Gastrocnemius medialis (tissue), 4 donors: ENCODE measurements at regions not wholly inside any gene's neighbourhood (a gene's known extent, or its start where the extent isn't known, plus 50 kb on each side); places are given as distances from the start of the nearest gene placed in this dataset.
"Not testable (repeated sequence)": the region's sequence is repeated elsewhere in the genome, so short reads cannot be mapped to it uniquely, and the experiment has no call there.

ENCODE experiments used
- ATAC-seq, 2 donors: fragments of 150-250 bp; one replicate each; pipeline ENCODE4 v1.9.1; 2016
- DNase-seq, 2 donors: peaks; one replicate each; pipeline ENCODE4 v3.0.0-alpha.2; 2019
- H3K27ac ChIP-seq, 4 donors: fragments of 200-600 bp; sonication (generic); 1 replicate in 1 of 4; 2 replicates in 3 of 4; pipeline ENCODE4 v1.5.1; 2016 to 2018; ENCODE audit warnings: mild to moderate bottlenecking in 2 of 4, moderate library complexity in 1 of 4
- H3K27me3 ChIP-seq, 3 donors: fragments of 200-600 bp; sonication (generic) in 2 of 3; 1 replicate in 1 of 3; 2 replicates in 2 of 3; pipeline versions ENCODE4 v1.5.1 to v1.6.0; 2016 to 2019; ENCODE audit warnings: mild to moderate bottlenecking in 1 of 3, moderate library complexity in 1 of 3
- H3K36me3 ChIP-seq, 2 donors: fragments of 200-600 bp; sonication (generic) in 1 of 2; one replicate each; pipeline ENCODE4 v1.5.1; 2017 to 2018
- H3K4me1 ChIP-seq, 2 donors: fragments of 200-600 bp; sonication (generic) in 1 of 2; one replicate each; pipeline ENCODE4 v1.5.1; 2016 to 2017; ENCODE audit warnings: mild to moderate bottlenecking in 2 of 2
- H3K4me3 ChIP-seq, 4 donors: fragments of 200-600 bp; sonication (generic) in 3 of 4; 1 replicate in 1 of 4; 2 replicates in 3 of 4; pipeline ENCODE4 v1.5.1; 2016 to 2019; ENCODE audit warnings: mild to moderate bottlenecking in 2 of 4
- H3K9me3 ChIP-seq, 3 donors: fragments of 200-600 bp; sonication (generic) in 2 of 3; 1 replicate in 1 of 3; 2 replicates in 2 of 3; pipeline ENCODE4 v1.5.1; 2016 to 2019
- POLR2A ChIP-seq, 2 donors: fragments of 450-650 bp; IDR thresholded peaks; one replicate each; pipeline ENCODE4 v1.6.1; 2017; ENCODE audit warnings: antibody characterized with exemption in 2 of 2, mild to moderate bottlenecking in 2 of 2, moderate library complexity in 2 of 2
- in situ Hi-C, 4 donors: fragments of 200-750 bp; cut with MboI; loops; one replicate each; pipeline versions ENCODE4 v1.15.0 to v1.8.0; 2017; ENCODE audit warnings: low sequenced_read_pairs in 4 of 4
- intact Hi-C: fragments of 100-400 bp; cut with DNase I; formaldehyde crosslinking; loops from one replicate; pipeline ENCODE4 v1.15.1; 2023; ENCODE audit warnings: low total_unique reads
- TF ChIP-seq, protein P1 (sequence below), 5 experiments: fragments of 450-650 bp in 3 of 5; fragments of 200-600 bp in 2 of 5; sonication (generic) in 2 of 5; IDR thresholded peaks in 4 of 5; conservative IDR thresholded peaks in 1 of 5; 1 replicate in 4 of 5; 2 replicates in 1 of 5; pipeline ENCODE4 v1.5.1; 2016 to 2019; ENCODE audit warnings: antibody characterized with exemption in 5 of 5, mild to moderate bottlenecking in 3 of 5, moderate library complexity in 3 of 5

DNA sequence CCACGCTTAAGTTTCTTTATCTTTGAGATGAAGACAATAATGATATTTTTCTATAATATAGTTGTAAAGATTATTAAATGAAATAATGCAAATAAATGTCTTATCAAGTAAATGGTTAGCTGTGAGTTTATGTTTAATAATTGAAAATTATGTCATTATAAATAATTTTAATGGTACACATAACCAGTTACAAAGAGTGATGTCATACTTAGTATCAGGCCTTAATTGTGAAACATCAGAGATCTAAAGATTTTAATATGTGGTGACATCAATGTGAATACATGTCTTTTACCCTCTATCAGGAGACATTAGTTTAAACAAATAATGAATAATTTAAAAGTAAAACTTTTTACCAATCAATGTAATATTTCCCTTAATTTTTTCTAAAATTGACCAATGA is 63.8 kb upstream of the P2RY1 start:
- in situ Hi-C loops (no loop called here), intact Hi-C loops (no loop called here)
- Histone ChIP-seq H3K27me3 (no peaks in the 10 kb centered on the region), H3K9me3 (no peaks in the 10 kb centered on the region), H3K4me3 (no peak overlapping the region), H3K4me1 (no peaks in the 10 kb centered on the region), H3K27ac (no peak overlapping the region), H3K36me3 (no peaks in the 10 kb centered on the region)
- TF ChIP-seq POLR2A (IDR thresholded peaks at IDR 0.05), result no peak
- TF ChIP-seq, protein P1, sequence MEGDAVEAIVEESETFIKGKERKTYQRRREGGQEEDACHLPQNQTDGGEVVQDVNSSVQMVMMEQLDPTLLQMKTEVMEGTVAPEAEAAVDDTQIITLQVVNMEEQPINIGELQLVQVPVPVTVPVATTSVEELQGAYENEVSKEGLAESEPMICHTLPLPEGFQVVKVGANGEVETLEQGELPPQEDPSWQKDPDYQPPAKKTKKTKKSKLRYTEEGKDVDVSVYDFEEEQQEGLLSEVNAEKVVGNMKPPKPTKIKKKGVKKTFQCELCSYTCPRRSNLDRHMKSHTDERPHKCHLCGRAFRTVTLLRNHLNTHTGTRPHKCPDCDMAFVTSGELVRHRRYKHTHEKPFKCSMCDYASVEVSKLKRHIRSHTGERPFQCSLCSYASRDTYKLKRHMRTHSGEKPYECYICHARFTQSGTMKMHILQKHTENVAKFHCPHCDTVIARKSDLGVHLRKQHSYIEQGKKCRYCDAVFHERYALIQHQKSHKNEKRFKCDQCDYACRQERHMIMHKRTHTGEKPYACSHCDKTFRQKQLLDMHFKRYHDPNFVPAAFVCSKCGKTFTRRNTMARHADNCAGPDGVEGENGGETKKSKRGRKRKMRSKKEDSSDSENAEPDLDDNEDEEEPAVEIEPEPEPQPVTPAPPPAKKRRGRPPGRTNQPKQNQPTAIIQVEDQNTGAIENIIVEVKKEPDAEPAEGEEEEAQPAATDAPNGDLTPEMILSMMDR (IDR thresholded peaks at IDR 0.05 in 4 of 5, conservative IDR thresholded peaks at IDR 0.05 in 1 of 5), result no peak
- DNase-seq, result no peak
- ATAC-seq, result no peak

DNA sequence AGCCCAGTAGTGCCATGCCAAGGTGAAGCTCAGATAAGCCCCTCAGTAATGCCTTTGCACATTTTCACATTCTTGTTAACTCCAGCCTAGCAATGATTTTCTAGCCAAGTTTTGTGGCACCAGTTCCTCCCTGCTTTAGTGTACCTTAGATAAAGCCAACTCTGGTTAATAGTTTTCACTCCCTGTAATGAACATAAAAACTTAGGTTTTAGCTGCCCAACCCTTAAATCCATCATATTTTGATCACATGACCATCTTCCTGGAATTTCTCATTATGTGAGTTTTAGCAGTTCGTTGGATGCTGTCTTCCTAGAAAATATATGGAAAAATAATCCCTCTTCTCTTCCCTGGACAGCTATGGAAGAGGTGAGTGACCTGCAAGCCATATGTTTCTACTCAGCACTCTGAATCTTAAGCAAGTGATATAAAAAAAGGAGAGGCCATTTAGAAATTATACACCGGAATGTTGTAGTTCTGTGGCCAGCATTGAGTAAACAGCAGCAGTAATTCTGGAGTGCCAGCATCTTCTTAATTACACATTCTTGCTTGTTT is 62.2 kb upstream of the P2RY1 start:
- no peaks in the 10 kb centered on the region for H3K27me3 ChIP-seq
- H3K36me3 ChIP-seq, result no peaks in the 10 kb centered on the region
- intact Hi-C loops (no loop called here), in situ Hi-C loops (no loop called here)
- TF ChIP-seq, protein P1 (IDR thresholded peaks at IDR 0.05 in 4 of 5, conservative IDR thresholded peaks at IDR 0.05 in 1 of 5), result no peak
- no peak for TF ChIP-seq POLR2A (IDR thresholded peaks at IDR 0.05)
- H3K27ac ChIP-seq, result no peak overlapping the region
- no peak for DNase-seq
- H3K4me1 ChIP-seq, result no peaks in the 10 kb centered on the region
- no peak overlapping the region for H3K4me3 ChIP-seq
- no peak for ATAC-seq
- no peaks in the 10 kb centered on the region for H3K9me3 ChIP-seq

DNA sequence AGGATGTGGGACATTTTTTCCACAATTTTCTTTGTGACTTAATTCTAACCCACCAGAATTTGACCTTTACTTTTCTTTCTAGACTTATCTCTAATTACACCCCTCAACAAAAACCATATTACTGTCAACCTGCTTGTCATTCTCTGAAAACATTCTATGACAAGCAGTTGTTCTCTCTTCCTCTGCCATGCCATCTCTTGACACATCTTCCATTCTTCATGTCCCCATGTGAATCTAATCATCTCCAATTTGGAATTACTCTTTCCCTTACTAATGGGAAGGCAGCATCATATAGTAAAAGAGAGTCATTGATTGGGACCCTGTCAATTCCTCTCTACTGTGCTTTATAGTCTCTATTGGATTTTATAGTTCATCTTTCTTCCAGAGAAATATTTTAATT is 61.3 kb upstream of the P2RY1 start:
- ATAC-seq (no peak), DNase-seq (no peak)
- Histone ChIP-seq H3K27me3 (no peaks in the 10 kb centered on the region), H3K27ac (no peak overlapping the region), H3K4me1 (no peaks in the 10 kb centered on the region), H3K9me3 (no peaks in the 10 kb centered on the region), H3K4me3 (no peak overlapping the region), H3K36me3 (no peaks in the 10 kb centered on the region)
- intact Hi-C loops, result no loop called here
- TF ChIP-seq POLR2A (IDR thresholded peaks at IDR 0.05), result no peak
- TF ChIP-seq, protein P1 (IDR thresholded peaks at IDR 0.05 in 4 of 5, conservative IDR thresholded peaks at IDR 0.05 in 1 of 5), result no peak
- in situ Hi-C loops, result no loop called here

DNA sequence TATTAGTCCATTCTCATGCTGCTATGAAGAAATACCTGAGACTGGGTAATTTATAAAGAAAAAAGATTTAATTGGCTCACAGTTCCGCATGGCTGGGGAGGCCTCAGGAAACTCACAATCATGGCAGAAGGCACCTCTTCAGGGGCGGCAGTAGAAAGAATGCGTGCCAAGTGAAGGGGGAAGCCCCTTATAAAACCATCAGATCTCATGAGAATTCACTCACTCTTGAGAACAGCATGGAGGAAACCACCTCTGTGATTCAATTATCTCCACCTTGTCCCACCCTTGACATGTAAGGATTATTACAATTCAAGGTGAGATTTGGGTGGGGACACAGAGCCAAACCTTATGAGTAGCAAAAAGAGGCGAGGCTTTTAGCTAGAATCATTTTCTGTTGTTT is 60.7 kb upstream of the P2RY1 start:
- H3K27me3 ChIP-seq, H3K9me3 ChIP-seq, in situ Hi-C loops, DNase-seq, ATAC-seq, H3K4me1 ChIP-seq, H3K36me3 ChIP-seq, H3K27ac ChIP-seq, intact Hi-C loops, H3K4me3 ChIP-seq: not testable (repeated sequence)

DNA sequence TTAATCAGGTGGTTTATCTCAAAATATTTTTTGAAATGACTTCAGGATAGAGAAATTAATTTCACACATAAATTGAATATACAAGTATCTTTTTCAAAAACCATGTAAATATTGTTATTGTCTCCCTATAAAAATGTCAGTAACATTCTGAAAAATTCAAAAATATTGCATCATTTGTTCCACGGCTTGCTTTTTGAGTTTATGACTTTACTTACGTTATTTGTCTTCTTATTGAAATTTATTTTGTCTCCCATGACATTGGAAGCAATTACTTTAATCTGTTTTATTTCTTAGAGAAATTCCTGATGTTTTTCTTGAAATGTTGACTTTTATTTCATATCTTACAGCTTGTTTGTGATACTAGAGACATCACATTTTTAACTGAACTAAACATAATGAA is 56.9 kb upstream of the P2RY1 start:
- ATAC-seq (no peak), DNase-seq (no peak)
- Histone ChIP-seq H3K9me3 (no peaks in the 10 kb centered on the region), H3K4me3 (no peak overlapping the region), H3K4me1 (no peaks in the 10 kb centered on the region), H3K27ac (no peak overlapping the region), H3K27me3 (no peaks in the 10 kb centered on the region), H3K36me3 (no peaks in the 10 kb centered on the region)
- in situ Hi-C loops, result no loop called here
- intact Hi-C loops, result no loop called here
- no peak for TF ChIP-seq POLR2A (IDR thresholded peaks at IDR 0.05)
- TF ChIP-seq, protein P1 (IDR thresholded peaks at IDR 0.05 in 4 of 5, conservative IDR thresholded peaks at IDR 0.05 in 1 of 5), result no peak
